AG08395 (cell line): ENCODE measurements at regions not wholly inside any gene's neighbourhood (a gene's known extent, or its start where the extent isn't known, plus 50 kb on each side); places are given as distances from the start of the nearest gene placed in this dataset.
"Not testable (repeated sequence)": the region's sequence is repeated elsewhere in the genome, so short reads cannot be mapped to it uniquely, and the experiment has no call there.

Experiments used
- DNase-seq: peaks from one replicate; pipeline ENCODE4 v3.0.0; 2012; ENCODE audit warnings: mixed read lengths, low spot score

- not testable (repeated sequence) for DNase-seq
These were observed 346.6 kb downstream of the KLF13 start for GRCh38 chr15:31673263-31673662.

DNA sequence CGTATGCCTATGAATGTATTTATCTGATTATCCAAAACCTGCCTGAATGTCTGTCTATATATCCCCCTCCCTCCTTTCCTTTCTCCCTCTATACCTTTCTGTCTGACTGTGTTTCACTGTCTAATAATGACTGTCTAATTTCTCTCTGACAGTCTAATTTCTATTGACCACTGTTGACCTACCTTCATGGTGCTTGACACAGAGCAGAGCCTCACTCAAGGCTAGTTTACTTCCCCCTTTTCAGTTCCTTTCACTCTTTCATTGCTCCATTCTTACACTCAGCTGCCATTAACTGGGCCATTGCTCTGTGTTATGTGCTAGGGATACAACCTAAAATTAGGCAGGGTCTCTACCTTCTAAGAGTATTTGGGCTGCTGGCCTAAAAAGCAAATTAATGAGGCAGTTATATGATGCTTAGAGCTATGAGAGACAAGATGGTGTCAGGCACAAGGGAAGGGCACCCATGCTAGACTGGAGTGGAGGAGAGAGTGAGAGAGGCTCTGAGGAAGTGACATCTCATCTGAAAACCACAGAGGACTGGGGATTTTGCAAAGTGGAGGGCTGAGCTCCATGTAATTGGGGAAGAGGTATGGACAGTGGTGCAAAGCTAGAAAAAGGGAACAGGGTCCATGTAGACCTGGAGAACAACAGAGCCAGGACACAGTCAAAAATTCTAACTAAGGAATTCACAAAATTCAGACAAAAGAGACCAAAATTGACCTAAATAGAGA is 348.6 kb upstream of the CHRNA7 start:
- DNase-seq, result not testable (repeated sequence)

DNA sequence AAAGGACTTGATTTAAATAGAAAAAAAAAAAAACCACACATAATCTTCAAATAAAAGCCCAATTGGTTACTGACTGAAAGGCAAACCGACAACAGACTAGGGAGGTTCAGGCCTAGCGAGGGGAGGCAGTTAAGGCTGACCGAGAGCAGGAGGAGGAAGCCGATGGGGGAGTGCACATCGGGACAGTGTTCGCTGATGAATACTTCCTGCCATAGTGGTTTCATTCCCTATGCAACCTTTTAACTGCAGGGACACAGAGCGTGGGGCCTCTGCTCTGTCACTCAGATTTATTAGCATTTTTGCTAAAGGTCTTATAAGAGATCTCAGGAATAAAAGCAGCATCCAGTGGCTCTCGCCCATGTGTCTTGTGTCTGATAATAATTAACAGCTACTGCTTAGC is 343.2 kb upstream of the CHRNA7 start:
- DNase-seq, result not testable (repeated sequence)

GRCh38 chr15:31696509-31696908 is 333.8 kb upstream of the CHRNA7 start:
- DNase-seq, result not testable (repeated sequence)

- not testable (repeated sequence) for DNase-seq
These were observed 325.1 kb upstream of the CHRNA7 start for GRCh38 chr15:31705076-31705678.

DNA sequence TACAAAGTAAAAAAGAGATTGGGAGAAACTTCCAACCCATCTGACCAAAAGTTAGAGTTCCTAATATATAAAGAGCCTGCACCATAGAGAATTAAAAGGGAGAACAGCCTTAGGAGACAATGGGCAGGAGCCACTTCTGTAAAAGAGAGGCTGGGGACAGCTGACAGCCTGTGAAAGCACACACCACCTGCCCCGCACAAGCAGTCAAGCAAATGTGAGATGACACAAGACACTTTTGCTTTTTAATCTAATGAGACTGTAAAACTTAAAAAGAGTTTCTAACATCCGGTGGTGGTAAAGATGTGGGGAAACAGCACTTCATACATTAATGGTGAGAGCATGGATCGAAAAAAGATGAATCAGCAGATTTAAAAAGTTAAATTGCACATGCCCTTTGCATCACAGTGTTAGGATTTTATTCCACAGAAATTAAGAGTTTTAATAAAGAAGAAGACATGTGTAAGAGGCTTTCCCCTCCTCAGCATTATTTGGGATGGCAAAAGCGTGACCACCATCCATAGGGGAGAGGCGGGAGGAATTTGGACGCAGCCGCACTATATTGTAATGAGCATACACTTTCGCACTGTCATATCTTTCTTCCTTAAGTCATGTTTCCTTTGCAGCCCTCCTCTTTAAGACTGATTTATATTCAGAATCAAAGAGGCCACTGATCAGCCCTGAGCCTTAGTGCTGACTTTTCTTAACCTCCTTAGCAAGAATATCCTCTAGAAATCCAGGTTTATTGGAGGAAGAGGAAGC is 322.2 kb upstream of the CHRNA7 start:
- not testable (repeated sequence) for DNase-seq

- DNase-seq, result not testable (repeated sequence)
These were observed 321.5 kb upstream of the CHRNA7 start for GRCh38 chr15:31708703-31709327.

DNA sequence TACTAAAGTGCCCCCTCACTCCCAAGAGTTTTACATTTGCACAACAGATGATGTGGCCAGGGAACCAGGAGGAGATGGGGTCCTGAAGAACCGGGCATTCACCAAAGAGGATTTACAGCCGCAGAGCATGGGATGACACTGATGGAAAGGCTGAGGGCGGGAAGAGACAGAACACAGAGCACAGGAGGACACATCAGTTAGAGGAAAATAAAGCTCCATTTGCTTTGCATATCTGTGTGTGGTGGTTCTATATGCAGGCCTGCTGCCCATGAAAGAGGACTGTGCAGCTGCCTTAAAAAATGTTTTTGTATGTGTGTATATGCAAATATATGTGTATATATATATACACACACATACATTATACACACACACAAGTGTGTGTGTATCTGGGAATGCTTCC is 320.8 kb upstream of the CHRNA7 start:
- DNase-seq, result not testable (repeated sequence)

- not testable (repeated sequence) for DNase-seq
These were observed 319.5 kb upstream of the CHRNA7 start for GRCh38 chr15:31710806-31711205.

DNA sequence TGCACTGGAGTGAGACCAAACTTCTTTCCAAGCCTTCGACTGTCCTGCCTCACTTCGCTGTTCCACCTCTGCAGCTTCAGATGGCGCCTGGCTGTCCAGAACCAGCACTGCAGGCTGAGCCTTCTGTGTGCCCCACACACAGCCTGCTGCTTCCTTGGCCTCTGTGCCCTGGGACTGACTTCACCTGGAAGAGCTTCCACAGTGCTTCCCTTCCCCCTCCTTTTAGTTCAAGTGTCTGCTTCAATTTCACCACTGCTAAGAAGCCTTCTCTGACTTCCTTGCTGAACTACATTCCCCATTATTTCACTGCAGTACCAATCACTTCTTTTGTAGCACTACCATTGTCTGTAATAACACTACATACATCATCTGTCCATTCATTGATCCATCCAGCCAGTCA is 315.1 kb upstream of the CHRNA7 start:
- DNase-seq, result not testable (repeated sequence)

GRCh38 chr15:31718625-31719024 is 311.7 kb upstream of the CHRNA7 start:
- not testable (repeated sequence) for DNase-seq

DNA sequence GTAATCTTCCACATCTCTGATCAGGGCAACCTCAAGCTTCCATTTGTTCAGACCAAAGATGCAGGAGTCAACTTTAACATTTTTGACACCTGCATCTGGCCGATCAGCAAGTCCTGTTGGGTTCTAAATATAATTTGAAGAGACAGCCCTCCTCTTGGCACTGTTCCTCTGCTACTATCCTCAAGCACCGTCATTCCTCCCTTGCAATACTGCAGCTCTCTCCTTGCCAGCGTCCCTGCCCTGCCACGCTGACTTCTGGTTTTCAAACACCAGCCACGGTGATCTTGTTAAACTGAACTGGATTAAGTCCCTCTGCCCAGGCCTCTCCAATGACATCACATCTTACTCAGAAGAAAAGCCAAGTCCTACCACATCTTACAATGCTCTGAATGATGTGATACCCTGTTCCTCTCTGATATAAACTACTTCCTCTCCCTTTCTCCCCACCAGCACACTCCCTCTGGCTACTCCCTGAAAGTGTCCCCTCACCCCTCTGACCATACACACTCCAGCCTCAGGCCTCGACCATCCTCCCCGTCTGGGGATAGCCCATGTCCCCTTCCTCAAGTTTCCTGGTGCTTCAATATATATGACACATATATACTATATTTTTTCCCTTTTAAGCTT is 310.8 kb upstream of the CHRNA7 start:
- DNase-seq, result not testable (repeated sequence)

GRCh38 chr15:31723019-31723418 is 307.3 kb upstream of the CHRNA7 start:
- DNase-seq, result not testable (repeated sequence)

DNA sequence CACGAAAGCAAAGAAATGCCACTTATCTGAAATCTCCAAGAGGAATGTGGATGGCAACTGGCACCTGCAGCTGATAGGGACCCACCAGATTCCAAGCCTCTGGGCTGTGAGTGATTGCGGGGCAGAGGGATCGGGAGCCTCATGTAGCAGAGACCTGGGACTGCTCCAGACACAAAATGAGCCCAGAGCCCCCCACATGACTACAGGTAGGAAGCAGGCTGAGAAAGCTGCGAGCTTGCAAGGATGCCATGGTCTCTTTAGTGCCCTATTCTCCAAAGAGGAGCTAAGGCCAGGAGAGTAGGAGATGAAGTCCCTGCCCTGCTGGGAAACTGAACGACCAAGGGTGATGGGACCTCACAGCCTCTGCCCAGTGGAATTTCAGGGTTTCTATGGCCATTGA is 305.4 kb upstream of the CHRNA7 start:
- DNase-seq, result not testable (repeated sequence)

GRCh38 chr15:31725619-31726018 is 304.7 kb upstream of the CHRNA7 start:
- not testable (repeated sequence) for DNase-seq

DNA sequence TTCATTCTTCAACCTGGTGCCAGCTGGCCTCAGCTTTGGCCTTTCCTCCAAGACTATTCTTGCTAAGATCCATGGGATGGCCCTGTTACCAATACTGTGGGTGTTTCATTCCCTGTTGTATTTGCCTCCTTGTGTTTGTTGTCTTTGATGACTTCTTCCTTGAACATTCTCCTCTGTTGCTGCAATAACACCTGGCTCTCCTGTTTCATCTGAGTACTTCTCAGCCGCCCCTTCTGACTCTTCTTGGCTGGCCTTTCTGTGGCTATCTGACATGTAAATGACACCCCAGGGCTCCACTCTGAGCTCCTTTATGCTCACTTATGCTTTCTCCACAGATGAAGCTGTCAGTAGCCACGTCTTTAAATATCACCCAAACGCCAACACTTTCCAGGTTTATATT is 302.7 kb upstream of the CHRNA7 start:
- DNase-seq, result no peak

DNA sequence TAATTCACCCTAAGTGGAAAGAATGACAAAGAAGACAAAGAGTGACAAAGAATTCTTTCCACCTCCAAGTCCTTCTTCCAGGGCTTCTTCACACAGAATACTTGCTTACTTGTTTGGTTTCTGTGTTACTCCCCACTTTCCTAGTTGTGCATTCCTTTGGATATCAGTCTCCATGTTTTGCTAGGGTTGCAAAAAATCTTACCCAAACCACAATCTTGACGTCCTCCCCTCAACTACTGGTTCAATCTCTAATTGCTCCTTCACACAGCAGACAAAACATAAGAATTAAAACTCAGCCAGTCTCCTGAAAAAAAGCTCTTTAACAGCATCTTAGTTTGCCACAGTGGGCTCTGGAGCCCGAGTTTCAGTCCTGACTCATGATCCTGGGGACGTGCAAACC is 297.6 kb upstream of the CHRNA7 start:
- DNase-seq, result no peak

DNA sequence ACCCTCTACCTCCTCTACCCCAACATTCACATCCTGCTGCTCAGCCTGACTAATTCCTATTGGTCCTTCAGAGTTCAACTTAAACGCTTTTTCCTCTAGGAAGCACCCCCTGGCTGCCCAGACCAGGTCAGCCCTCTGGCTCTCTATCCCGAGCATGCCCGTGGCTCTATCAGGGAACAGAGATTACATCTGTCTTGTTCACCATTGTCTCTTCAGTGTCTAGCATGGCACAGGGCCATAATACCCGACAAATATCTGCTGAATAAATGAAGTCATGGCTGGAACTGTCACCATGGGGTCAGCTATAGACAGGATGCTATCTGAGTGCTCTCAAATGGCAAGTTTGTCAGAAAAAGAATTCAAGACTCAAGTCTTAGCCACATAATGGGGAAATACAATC is 296.9 kb upstream of the CHRNA7 start:
- DNase-seq, result no peak

DNA sequence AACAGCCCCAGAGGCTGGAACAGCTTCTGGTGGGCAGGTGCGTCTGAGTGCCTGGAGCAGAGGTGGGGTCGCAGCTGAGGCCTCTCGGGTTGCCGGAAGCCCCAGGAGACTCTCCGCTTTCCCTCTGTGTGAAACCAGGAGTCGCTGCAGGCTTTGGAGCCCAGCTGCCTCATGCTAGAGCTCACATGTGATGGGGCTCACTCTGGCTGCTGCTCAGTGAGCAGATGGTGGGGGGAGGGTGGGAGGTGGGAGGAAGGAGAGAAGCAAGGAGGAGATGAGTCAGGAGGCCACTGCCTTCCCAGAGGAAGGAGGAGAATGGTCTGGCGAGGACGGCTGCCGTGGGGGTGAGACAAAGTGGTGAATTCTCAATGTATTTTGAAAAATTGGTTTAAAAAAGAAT is 290.1 kb upstream of the CHRNA7 start:
- no peak for DNase-seq

DNA sequence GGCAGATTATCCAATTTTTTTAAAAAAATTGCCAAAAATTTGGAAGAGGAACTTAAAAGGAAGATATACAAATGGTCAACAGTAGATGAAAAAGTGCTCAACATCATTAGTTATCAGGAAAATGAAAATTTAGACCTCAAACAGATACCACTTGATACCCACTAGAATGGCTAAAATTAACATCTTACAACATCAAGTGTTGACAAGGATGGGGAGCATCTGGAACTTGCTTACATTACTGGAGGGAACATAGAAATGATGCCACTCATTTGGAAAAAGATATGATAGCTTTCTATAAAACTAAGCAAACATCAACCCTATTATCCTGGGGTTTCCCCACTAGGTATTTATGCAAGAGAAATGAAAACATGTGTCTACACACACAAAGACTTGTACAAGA is 284.5 kb upstream of the CHRNA7 start:
- no peak for DNase-seq

DNA sequence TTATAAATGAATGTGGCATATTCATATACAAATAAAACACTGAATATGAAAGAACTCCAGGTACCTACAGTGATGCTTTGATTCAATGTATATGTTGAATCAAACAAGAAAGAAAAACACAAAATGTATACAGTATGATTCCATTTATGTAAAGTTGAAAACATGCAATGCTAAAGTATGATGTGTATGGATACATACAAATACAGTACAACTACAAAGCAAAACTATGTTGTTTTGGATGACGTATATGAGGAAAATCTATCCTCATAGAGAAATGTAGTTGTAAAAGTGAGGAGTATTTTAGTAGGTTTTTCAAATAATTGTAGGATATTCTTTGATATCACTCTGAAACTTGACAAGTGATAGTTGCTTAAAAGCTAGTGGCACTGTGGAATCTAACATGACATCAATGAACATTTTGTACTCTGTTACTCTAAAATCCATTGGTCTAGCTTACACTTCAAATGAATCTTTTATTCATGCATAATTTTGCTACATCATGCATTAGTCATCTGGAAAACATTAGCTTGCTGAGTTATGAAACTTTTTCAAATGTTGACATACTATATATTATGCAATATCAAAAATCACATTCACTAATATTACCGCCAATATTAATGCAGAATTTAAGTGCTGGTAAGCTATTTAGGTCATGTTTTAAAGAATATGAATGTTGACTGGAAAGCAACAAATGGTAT is 278.1 kb upstream of the CHRNA7 start:
- DNase-seq, result no peak
